GM21737 (cell line): ENCODE measurements at regions not wholly inside any gene's neighbourhood (a gene's known extent, or its start where the extent isn't known, plus 50 kb on each side); places are given as distances from the start of the nearest gene placed in this dataset.
"Not testable (repeated sequence)": the region's sequence is repeated elsewhere in the genome, so short reads cannot be mapped to it uniquely, and the experiment has no call there.

ENCODE experiments used
- ATAC-seq: cut with Tn5 transposase; IDR thresholded peaks from one replicate; pipeline ENCODE4 v1.9.1; 2021; ENCODE audit warnings: mild to moderate bottlenecking, moderate library complexity; ENCODE audit not compliant: unreplicated experiment

DNA sequence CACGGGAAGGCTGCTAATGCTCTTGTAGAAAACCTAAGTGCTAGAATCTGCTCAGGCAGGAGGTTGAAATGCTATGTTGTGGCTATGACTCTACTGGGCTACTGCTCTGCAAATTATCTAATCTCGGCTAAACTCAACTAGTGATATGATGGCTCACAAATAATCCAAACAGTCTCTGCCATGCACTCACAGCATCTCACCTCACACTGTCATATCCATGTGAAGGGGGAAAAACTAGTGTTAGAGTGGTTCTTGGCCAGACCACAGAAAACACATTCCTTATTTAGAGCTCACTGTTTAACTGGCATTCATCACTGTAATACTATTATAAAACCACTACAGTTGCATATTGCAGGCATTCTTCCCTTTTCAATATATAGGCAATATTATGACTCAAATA is 81.8 kb upstream of the DST start:
- no peak for ATAC-seq

GRCh38 chr6:56720882-56721281 is 78.2 kb upstream of the DST start:
- no peak for ATAC-seq

- not testable (repeated sequence) for ATAC-seq
Measured at GRCh38 chr6:56720202-56720601, 77.5 kb upstream of the DST start.

- not testable (repeated sequence) for ATAC-seq
Measured at GRCh38 chr6:56719315-56720058, 76.8 kb upstream of the DST start.

DNA sequence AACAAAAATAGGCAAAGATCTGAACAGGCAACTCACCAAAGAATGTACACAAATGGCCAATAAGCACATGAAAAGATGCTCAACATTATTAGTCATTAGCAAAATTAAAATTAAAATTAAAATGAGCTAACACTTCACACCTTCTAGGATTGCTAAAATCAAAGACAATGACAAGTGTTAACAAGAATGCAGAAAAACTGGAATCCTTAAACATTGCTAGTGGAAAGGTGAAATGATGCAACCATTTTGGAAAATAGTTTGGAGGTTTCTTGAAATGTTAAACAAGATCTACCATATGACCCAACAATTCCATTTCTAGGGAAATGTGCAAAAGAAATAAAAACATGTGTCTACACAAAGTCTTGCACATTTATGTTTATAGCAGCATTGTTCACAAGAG is 75.5 kb upstream of the DST start:
- ATAC-seq: no peak

- no peak for ATAC-seq
Measured at GRCh38 chr6:56716229-56716628, 73.5 kb upstream of the DST start.

- no peak for ATAC-seq
Measured at GRCh38 chr6:56715741-56716140, 73.1 kb upstream of the DST start.

DNA sequence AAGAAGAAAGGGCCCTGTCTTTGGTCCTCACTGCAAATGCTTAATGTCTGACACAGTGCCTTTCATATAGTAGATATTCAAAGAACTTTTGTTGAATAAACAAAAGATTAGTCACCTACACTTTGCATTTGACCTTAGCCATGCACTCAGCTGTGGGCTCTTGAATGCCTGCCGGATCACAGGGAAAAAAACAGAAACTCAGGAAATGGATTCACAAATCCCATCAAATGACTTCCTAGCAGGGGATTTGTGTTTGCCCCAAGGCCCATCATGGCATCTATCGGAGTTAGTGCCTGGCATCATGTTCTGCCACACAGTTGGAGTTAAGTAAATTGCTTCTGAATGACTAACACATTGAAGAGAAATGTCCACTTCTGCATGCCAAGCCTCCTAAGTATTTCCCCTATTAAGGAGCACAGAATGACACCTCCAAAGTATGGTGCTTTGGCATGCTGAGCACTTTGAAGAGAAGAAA is 72.3 kb upstream of the DST start:
- no peak for ATAC-seq

DNA sequence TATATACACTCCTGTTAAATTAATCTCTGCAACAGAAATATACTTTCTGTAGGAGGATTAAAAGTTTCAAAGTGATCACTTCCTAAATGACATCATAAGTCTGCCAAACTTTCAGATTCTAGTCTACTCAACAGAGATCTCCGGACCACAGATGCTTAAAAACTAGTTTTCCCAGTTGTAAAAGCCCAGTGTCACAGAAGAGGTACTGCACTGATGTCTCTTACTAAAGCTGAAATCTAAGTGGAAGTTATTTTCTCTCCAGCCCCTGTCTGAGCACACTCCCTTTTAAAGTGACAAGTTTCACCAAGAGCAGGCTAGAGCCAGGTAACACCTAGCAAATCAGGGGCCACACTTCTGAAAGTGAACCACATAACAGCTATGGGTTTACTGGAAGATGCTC is 71.6 kb upstream of the DST start:
- ATAC-seq: no peak

DNA sequence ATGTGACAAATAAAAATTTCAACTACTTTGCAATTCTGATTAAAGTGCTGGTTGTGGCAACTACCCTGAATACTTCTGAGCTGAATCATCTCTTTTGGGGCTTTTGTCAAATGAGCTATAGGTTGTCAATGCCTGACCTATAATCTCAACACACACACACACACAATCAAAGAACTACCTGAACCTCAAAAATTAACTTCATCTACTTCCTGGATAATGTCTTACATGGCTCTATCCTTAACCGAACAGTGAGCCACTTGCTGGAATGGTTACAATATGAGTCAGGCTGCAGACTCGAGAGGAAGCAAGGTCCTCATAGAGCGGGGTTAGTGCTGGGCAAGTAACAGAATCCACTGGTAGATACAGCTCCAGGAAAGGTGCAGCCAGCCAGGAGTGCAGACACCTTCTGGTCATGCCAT is 70.6 kb upstream of the DST start:
- no peak for ATAC-seq

DNA sequence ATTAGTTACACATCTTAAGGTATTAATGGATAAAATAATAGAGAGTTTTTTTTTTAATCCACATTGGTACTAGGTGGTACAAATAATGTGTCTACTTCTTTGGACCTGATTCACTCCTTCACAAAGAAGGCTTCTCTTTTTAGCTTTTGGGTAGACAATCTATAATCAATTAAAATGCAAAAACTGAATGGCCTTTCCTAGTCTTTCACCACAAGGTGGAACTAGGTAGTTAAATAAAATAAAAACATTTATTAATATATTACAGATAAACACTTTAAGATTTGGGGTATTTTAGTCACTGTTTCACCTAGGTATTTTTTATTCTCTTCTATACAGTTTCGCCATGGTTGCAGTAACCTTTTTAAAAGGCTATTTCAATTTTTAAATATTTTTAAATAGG is 68.3 kb upstream of the DST start:
- no peak for ATAC-seq

- no peak for ATAC-seq
Measured at GRCh38 chr6:56709650-56710049, 67.0 kb upstream of the DST start.

GRCh38 chr6:56708810-56709597 is 66.3 kb upstream of the DST start:
- no peak for ATAC-seq

DNA sequence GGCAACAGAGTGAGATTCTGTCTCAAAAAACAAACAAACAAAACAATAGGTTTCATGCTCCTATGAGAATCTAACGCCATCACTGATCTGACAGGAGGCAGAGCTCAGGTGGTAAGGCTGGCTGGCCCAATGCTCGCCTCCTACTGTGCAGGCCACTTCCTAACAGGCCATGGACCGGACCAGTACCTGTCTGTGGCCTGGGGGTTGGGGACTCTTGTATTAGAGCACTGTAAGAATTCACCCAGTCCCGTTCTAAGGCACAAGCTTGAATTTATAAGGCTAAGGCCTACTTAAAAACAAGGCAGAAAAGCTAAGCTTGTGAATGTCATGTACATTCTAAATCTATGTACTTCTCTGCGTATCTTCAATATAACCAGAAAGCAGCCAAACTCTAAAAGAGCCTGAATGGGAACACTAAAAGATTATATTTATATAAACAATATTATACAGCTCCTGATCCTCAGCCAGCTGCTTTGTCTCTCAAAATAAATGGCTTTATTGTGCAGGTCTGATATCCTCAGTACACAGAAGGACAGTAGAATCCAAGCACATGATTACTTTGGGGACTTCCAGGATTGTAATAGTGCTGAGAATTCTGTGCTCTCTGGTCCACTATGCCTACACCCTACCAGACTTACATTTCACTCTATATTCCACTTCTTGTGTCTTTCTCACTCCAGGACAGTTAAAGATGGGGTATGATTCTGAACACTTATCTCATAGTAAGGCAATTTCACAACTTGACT is 64.5 kb upstream of the DST start:
- no peak for ATAC-seq

DNA sequence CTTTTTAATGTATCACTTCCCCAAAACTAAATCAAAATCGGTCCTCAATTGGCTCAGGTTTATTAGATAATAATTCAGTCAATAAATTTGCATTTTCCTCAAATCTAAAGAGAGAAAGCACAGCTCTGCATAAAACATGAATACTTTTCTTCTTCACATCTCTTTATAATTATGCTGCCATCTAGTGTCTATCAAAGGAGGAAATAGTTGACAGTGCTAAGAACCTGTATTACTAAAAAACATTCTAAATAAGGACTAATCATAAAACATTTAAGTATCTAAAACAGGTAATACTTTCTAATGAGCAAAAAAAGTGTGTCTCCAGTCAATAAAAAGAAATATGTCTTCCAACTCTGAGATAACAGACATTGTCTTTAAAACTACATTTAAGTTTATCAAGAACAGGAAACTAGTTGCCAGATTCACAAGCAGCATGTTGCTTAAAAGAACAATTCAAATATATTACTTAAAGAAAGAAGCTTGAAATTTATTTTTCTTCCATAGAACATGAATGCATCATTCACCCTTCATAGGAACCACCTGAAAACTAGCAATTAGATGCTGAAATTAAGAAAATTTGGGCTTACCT is 56.5 kb upstream of the DST start:
- no peak for ATAC-seq

DNA sequence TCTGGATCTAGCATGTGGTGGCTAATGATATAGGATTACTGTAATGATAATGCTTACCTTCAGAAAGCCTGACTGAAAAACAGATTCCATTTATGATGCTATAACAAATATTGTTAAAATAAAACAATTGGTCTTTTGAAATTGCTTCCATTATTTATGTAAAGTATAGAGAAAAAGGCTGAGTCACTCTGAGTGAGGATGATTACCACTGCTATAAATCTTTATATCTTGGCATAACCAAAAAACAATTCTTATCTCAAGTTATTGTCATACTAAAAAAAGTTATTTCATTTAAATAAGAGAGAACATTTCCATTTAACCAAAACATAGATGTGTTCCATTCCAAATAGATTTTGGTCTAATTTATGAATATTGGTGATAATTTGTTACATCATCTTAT is 53.0 kb upstream of the DST start:
- no peak for ATAC-seq

DNA sequence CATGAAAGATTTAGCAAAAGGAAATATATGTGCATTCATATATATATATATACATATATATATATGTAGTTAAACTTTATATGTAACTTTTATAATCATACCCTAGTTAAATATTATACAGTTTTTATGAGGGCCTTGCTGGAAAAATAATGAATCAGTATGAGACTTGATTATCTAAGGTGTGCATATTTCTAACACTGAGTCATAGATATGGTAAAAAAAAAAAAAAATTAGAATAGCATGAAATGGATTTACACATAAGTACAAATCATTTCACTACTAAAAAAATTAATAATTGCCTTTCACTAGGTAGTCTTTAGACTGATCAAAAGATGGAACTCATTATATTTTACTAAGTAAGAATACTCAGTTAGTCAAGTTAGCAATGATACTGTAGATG is 51.3 kb upstream of the DST start:
- no peak for ATAC-seq

GRCh38 chr6:56693246-56693607 is 50.5 kb upstream of the DST start:
- ATAC-seq: no peak

- ATAC-seq: no peak
Measured at GRCh38 chr6:56692523-56693245, 50.0 kb upstream of the DST start.
